ENCODE measurements at regions not wholly inside any gene's neighbourhood (a gene's known extent, or its start where the extent isn't known, plus 50 kb on each side); places are given as distances from the start of the nearest gene placed in this dataset.

- TF ChIP-seq CTCF (IDR thresholded peaks at IDR 0.05): no peak
- no peak for TF ChIP-seq POLR2AphosphoS5 (IDR thresholded peaks at IDR 0.05; ENCODE audit: insufficient read depth in 1 of 2, low read depth in 1 of 2)
- TF ChIP-seq POLR2A (IDR thresholded peaks at IDR 0.05): no peak
- H3K27me3 ChIP-seq: no peaks in the 10 kb centered on the region
Measured at GRCh38 chr6:99014061-99014460, 66.3 kb upstream of the FBXL4 start.

GRCh38 chr6:99013661-99014060 is 65.9 kb upstream of the FBXL4 start:
- Histone ChIP-seq H3K27ac (no peak overlapping the region), H3K4me1 (no peaks in the 10 kb centered on the region), H3K4me3 (no peak overlapping the region), H3K36me3 (no peaks in the 10 kb centered on the region), H3K9me3 (no peaks in the 10 kb centered on the region), H3K27me3 (no peaks in the 10 kb centered on the region)
- DNase-seq (ENCODE audit: extremely low spot score in 2 of 2): no peak
- intact Hi-C loops (cut with DNase I): no loop called here
- TF ChIP-seq POLR2AphosphoS5 (IDR thresholded peaks at IDR 0.05; ENCODE audit: insufficient read depth in 1 of 2, low read depth in 1 of 2): no peak
- no peak for TF ChIP-seq CTCF (IDR thresholded peaks at IDR 0.05)
- TF ChIP-seq POLR2A (IDR thresholded peaks at IDR 0.05): no peak

More at GRCh38 chr6:99014061-99014460, 66.3 kb upstream of the FBXL4 start:
- Histone ChIP-seq H3K27ac (no peak overlapping the region), H3K4me1 (no peaks in the 10 kb centered on the region), H3K4me3 (no peak overlapping the region), H3K9me3 (no peaks in the 10 kb centered on the region), H3K36me3 (no peaks in the 10 kb centered on the region)
- intact Hi-C loops (cut with DNase I): no loop called here
- DNase-seq (ENCODE audit: extremely low spot score in 2 of 2): no peak

- Histone ChIP-seq H3K4me3 (no peak overlapping the region), H3K36me3 (no peaks in the 10 kb centered on the region), H3K4me1 (no peaks in the 10 kb centered on the region), H3K9me3 (no peaks in the 10 kb centered on the region), H3K27ac (no peak overlapping the region), H3K27me3 (no peaks in the 10 kb centered on the region)
- intact Hi-C loops (cut with DNase I): no loop called here
- DNase-seq (ENCODE audit: extremely low spot score in 2 of 2): no peak
- TF ChIP-seq POLR2A (IDR thresholded peaks at IDR 0.05): no peak
- TF ChIP-seq CTCF (IDR thresholded peaks at IDR 0.05): no peak
- no peak for TF ChIP-seq POLR2AphosphoS5 (IDR thresholded peaks at IDR 0.05; ENCODE audit: insufficient read depth in 1 of 2, low read depth in 1 of 2)
Measured at GRCh38 chr6:99013145-99013544, 65.4 kb upstream of the FBXL4 start.

GRCh38 chr6:99011151-99011550 is 63.4 kb upstream of the FBXL4 start:
- no peak for DNase-seq (ENCODE audit: extremely low spot score in 2 of 2)
- Histone ChIP-seq H3K4me3 (no peak overlapping the region), H3K9me3 (no peaks in the 10 kb centered on the region), H3K27me3 (no peaks in the 10 kb centered on the region), H3K4me1 (no peaks in the 10 kb centered on the region), H3K27ac (no peak overlapping the region), H3K36me3 (no peaks in the 10 kb centered on the region)
- intact Hi-C loops (cut with DNase I): no loop called here
- TF ChIP-seq POLR2A (IDR thresholded peaks at IDR 0.05) (no peak), POLR2AphosphoS5 (IDR thresholded peaks at IDR 0.05; ENCODE audit: insufficient read depth in 1 of 2, low read depth in 1 of 2) (no peak), CTCF (IDR thresholded peaks at IDR 0.05) (no peak)

GRCh38 chr6:99002831-99003230 is 55.1 kb upstream of the FBXL4 start:
- no peaks in the 10 kb centered on the region for H3K27me3 ChIP-seq
- DNase-seq (ENCODE audit: extremely low spot score in 2 of 2): no peak
- TF ChIP-seq POLR2A (IDR thresholded peaks at IDR 0.05) (no peak), POLR2AphosphoS5 (IDR thresholded peaks at IDR 0.05; ENCODE audit: insufficient read depth in 1 of 2, low read depth in 1 of 2) (no peak), CTCF (IDR thresholded peaks at IDR 0.05) (no peak)
- no peaks in the 10 kb centered on the region for H3K9me3 ChIP-seq
- intact Hi-C loops (cut with DNase I): no loop called here
- no peaks in the 10 kb centered on the region for H3K36me3 ChIP-seq
- no peak overlapping the region for H3K27ac ChIP-seq
- H3K4me3 ChIP-seq: no peak overlapping the region
- H3K4me1 ChIP-seq: no peaks in the 10 kb centered on the region
